Mesothelial cell of epicardium (in vitro differentiated cells): ENCODE measurements at regions not wholly inside any gene's neighbourhood (a gene's known extent, or its start where the extent isn't known, plus 50 kb on each side); places are given as distances from the start of the nearest gene placed in this dataset.

ENCODE experiments used
- DNase-seq, 2 experiments: peaks; one replicate each; pipeline ENCODE4 v3.0.0; 2021; ENCODE audit warnings: low spot score in 2 of 2; ENCODE audit not compliant: unreplicated experiment in 2 of 2
- H3K27ac Mint-ChIP-seq: 2 replicates; pipeline ENCODE4 v1.8.0; 2021; ENCODE audit warnings: mixed read lengths
- H3K27me3 Mint-ChIP-seq: 2 replicates; pipeline ENCODE4 v1.8.0; 2021; ENCODE audit warnings: low read depth, mixed read lengths
- H3K36me3 Mint-ChIP-seq: 2 replicates; pipeline ENCODE4 v1.8.0; 2021; ENCODE audit warnings: mixed read lengths
- H3K4me1 Mint-ChIP-seq: 2 replicates; pipeline ENCODE4 v1.8.0; 2021; ENCODE audit warnings: mixed read lengths
- H3K4me3 Mint-ChIP-seq: 2 replicates; pipeline ENCODE4 v1.8.0; 2021; ENCODE audit warnings: mild to moderate bottlenecking, moderate library complexity, mixed read lengths
- H3K9me3 Mint-ChIP-seq: 2 replicates; pipeline ENCODE4 v1.8.0; 2021; ENCODE audit warnings: mixed read lengths
- CTCF ChIP-seq: fragments of 200-600 bp; sonication (generic); IDR thresholded peaks from one replicate; pipeline ENCODE4 v1.5.0; 2021; ENCODE audit warnings: antibody characterized with exemption; ENCODE audit not compliant: unreplicated experiment

- H3K36me3 Mint-ChIP-seq, result no peaks in the 10 kb centered on the region
- DNase-seq, result no peak
Observed at GRCh38 chr5:7053528-7054209, 340.4 kb downstream of the TENT4A start.

GRCh38 chr5:7066471-7067235 is 329.3 kb upstream of the ADCY2 start:
- Mint-ChIP-seq H3K4me1 (no peaks in the 10 kb centered on the region), H3K27ac (no peak overlapping the region), H3K9me3 (peaks cover 17% of the 10 kb centered on the region), H3K36me3 (no peaks in the 10 kb centered on the region), H3K27me3 (peaks cover 4% of the 10 kb centered on the region), H3K4me3 (no peak overlapping the region)
- no peak for DNase-seq
- TF ChIP-seq CTCF, result no peak

More at GRCh38 chr5:7053528-7054209, 340.4 kb downstream of the TENT4A start:
- no peak for TF ChIP-seq CTCF
- Mint-ChIP-seq H3K9me3 (peaks cover 7% of the 10 kb centered on the region), H3K4me1 (peaks cover 11% of the 10 kb centered on the region), H3K27me3 (peaks cover 2% of the 10 kb centered on the region), H3K27ac (no peak overlapping the region), H3K4me3 (no peak overlapping the region)

- H3K36me3 Mint-ChIP-seq, result no peaks in the 10 kb centered on the region
- H3K9me3 Mint-ChIP-seq, result peaks cover 4% of the 10 kb centered on the region
- H3K27ac Mint-ChIP-seq, result no peak overlapping the region
- no peak for DNase-seq
- H3K27me3 Mint-ChIP-seq, result peaks cover 6% of the 10 kb centered on the region
- no peaks in the 10 kb centered on the region for H3K4me1 Mint-ChIP-seq
- no peak for TF ChIP-seq CTCF
- H3K4me3 Mint-ChIP-seq, result no peak overlapping the region
Observed at GRCh38 chr5:7068156-7068555, 327.8 kb upstream of the ADCY2 start.

- Mint-ChIP-seq H3K4me3 (no peak overlapping the region), H3K9me3 (no peaks in the 10 kb centered on the region), H3K4me1 (no peaks in the 10 kb centered on the region), H3K36me3 (no peaks in the 10 kb centered on the region), H3K27me3 (peaks cover 6% of the 10 kb centered on the region), H3K27ac (no peak overlapping the region)
- DNase-seq, result no peak
- TF ChIP-seq CTCF, result no peak
Observed at GRCh38 chr5:7068899-7069298, 327.0 kb upstream of the ADCY2 start.

GRCh38 chr5:7072188-7072587 is 323.8 kb upstream of the ADCY2 start:
- H3K27me3 Mint-ChIP-seq, result peaks cover 4% of the 10 kb centered on the region
- H3K4me3 Mint-ChIP-seq, result no peak overlapping the region
- no peaks in the 10 kb centered on the region for H3K36me3 Mint-ChIP-seq
- no peak for TF ChIP-seq CTCF
- no peaks in the 10 kb centered on the region for H3K4me1 Mint-ChIP-seq
- H3K9me3 Mint-ChIP-seq, result no peaks in the 10 kb centered on the region
- no peak overlapping the region for H3K27ac Mint-ChIP-seq
- DNase-seq, result no peak
